ENCODE measurements at regions not wholly inside any gene's neighbourhood (a gene's known extent, or its start where the extent isn't known, plus 50 kb on each side); places are given as distances from the start of the nearest gene placed in this dataset.

- TF ChIP-seq SUZ12 (IDR thresholded peaks at IDR 0.05; ENCODE audit: extremely low read depth, insufficient read depth, insufficient read length): no peak
- TF ChIP-seq YY1 (IDR thresholded peaks at IDR 0.05; ENCODE audit: insufficient read depth, insufficient read length): no peak
- TF ChIP-seq ZNF274 (IDR thresholded peaks at IDR 0.05; ENCODE audit: low read depth, low read length): no peak
Observed at GRCh38 chr6:169393753-169394152, 140.1 kb upstream of the THBS2 start.

Measured in NT2/D1 (cell line).